GM12891 (cell line): ENCODE measurements at regions not wholly inside any gene's neighbourhood (a gene's known extent, or its start where the extent isn't known, plus 50 kb on each side); places are given as distances from the start of the nearest gene placed in this dataset.

Source experiments
- POLR2A ChIP-seq: IDR thresholded peaks from 2 replicates; pipeline ENCODE4 v1.6.1; 2011; ENCODE audit warnings: low read depth, low read length, control low read depth
- TAF1 ChIP-seq: IDR thresholded peaks from 2 replicates; pipeline ENCODE4 v1.6.1; 2011; ENCODE audit warnings: low read depth, low read length, control low read depth

DNA sequence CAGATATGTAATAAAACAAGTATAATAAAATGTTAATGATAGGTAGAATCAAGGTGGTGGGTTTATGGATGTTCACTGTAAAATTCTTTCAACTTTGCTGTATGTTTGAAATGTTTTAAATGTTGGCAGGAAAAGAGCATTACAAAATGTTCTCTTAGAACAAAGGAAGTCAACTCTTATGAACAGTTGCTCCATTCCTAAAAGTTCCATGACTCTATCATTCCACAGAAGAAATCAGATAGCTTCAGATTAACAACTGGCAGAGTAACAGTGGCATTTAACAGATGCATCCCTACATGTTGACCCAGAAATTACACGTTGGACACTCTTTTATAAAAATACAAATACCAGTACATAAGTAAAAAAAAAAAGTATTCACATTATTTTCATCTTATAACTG lies 2023.7 kb downstream of the ARAP2 start:
- TF ChIP-seq TAF1 (no peak), POLR2A (no peak)
